ENCODE measurements at regions not wholly inside any gene's neighbourhood (a gene's known extent, or its start where the extent isn't known, plus 50 kb on each side); places are given as distances from the start of the nearest gene placed in this dataset.

DNA sequence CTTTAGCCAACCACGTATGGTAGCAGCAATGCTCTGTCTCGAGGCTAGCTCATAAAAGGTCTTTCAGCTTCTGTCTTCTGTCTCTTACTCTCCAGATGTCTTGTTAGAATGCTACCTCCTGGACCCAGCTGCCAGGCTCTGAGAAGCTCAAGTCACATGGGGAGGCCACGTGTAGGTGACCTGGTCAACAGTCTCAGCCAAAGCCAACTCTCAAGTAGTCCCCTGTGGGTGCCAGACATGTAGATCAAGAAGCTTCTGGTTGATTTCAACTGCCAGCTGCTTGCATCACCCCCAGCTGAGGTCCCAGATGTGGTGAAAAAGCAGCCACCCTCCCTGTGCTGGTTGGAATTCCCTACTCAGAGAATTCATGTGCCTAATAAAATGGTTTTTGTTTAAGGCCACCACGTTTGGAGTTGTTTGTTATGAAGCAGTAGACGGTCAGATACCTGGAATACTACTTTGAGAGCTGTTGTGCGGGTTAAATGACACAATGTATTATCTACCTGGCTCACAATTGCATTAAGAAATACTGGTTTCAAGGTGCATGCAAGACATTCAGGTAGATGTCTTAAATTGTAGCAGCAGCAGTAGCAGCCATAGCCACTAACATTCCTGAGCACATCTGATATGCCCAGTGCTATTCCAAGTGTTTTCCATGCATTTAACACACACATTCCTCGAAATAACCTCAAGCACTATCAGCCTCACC is 131.0 kb upstream of the RFC3 start:
- Histone ChIP-seq H3K27me3 (ENCODE audit: control insufficient read depth, insufficient read depth, low read length) (no peaks in the 10 kb centered on the region), H3K27ac (ENCODE audit: low read depth, low read length) (no peak overlapping the region), H3K36me3 (ENCODE audit: control insufficient read depth, insufficient read depth, low read length) (no peaks in the 10 kb centered on the region), H3K9ac (ENCODE audit: low read depth, low read length) (no peak overlapping the region), H3K4me3 (ENCODE audit: low read depth, low read length) (no peak overlapping the region), H3K9me3 (ENCODE audit: control insufficient read depth, insufficient read depth, low read length) (peaks cover 44% of the 10 kb centered on the region), H3K4me1 (ENCODE audit: control insufficient read depth, insufficient read depth, low read length) (no peaks in the 10 kb centered on the region)

DNA sequence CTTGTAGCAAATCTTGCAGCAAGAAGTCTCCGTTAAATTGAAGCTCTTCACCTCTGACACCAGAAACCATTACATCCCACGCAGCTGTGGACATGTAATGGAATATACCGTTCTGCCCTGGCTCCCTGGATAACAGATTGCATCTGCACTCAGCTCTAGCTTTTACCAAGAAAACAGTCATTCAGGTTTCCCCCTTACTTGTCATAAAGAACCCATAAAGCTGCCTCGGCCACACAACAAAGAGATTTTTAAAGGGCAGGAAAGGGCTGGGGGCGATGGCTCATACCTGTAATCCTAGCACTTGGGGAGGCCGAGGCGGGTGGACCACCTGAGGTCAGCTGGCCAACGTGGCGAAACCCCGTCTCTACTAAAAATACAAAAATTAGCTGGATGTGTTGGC is 127.6 kb upstream of the RFC3 start:
- no peak overlapping the region for H3K4me3 ChIP-seq (ENCODE audit: low read depth, low read length)
- peaks cover 36% of the 10 kb centered on the region for H3K9me3 ChIP-seq (ENCODE audit: control insufficient read depth, insufficient read depth, low read length)
- no peak overlapping the region for H3K9ac ChIP-seq (ENCODE audit: low read depth, low read length)
- no peaks in the 10 kb centered on the region for H3K27me3 ChIP-seq (ENCODE audit: control insufficient read depth, insufficient read depth, low read length)
- H3K36me3 ChIP-seq (ENCODE audit: control insufficient read depth, insufficient read depth, low read length) = no peaks in the 10 kb centered on the region
- no peaks in the 10 kb centered on the region for H3K4me1 ChIP-seq (ENCODE audit: control insufficient read depth, insufficient read depth, low read length)
- H3K27ac ChIP-seq (ENCODE audit: low read depth, low read length) = no peak overlapping the region

DNA sequence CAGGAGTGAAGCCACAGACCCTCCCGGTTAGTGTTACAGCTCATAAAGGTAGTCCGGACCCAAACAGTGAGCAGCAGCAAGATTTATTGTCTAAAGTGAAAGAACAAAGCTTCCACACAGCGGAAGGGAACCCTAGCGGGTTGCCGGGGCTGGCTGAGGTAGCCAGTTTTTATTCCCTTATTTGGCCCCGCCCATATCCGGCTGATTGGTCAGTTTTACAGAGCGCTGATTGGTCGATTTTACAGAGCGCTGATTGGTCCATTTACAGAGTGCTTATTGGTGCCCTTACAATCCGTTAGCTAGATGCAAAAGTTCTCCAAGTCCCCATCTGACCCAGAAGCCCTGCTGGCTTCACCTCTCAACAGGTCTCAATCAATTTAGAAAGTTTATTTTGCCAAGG is 126.0 kb upstream of the RFC3 start:
- Histone ChIP-seq H3K4me1 (ENCODE audit: control insufficient read depth, insufficient read depth, low read length) (no peaks in the 10 kb centered on the region; the same call in 1 of the 2 replicates), H3K27me3 (ENCODE audit: control insufficient read depth, insufficient read depth, low read length) (no peaks in the 10 kb centered on the region), H3K9me3 (ENCODE audit: control insufficient read depth, insufficient read depth, low read length) (peaks cover 30% of the 10 kb centered on the region), H3K27ac (ENCODE audit: low read depth, low read length) (no peak overlapping the region), H3K36me3 (ENCODE audit: control insufficient read depth, insufficient read depth, low read length) (no peaks in the 10 kb centered on the region), H3K4me3 (ENCODE audit: low read depth, low read length) (no peak overlapping the region), H3K9ac (ENCODE audit: low read depth, low read length) (no peak overlapping the region)

DNA sequence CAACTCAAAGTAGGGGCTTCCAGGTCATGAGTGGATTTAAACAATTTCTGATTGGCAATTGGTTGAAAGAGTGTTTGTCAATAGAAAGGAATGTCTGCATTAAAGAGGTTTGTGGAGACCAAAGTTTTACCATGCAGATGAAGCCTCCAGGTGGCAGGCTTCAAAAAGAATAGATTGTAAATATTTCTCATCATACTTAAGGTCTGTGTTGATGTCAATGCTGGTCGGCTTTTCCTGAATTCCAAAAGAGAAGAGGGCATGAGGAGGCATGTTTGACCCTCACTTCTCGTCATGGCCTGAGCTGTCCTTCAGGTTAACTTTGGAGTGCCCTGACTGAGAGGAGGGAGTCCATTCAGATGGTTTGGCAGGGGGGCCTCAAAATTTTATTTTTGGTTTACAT is 125.4 kb upstream of the RFC3 start:
- Histone ChIP-seq H3K9ac (ENCODE audit: low read depth, low read length) (no peak overlapping the region), H3K27me3 (ENCODE audit: control insufficient read depth, insufficient read depth, low read length) (no peaks in the 10 kb centered on the region), H3K9me3 (ENCODE audit: control insufficient read depth, insufficient read depth, low read length) (peaks cover 27% of the 10 kb centered on the region), H3K4me3 (ENCODE audit: low read depth, low read length) (no peak overlapping the region), H3K36me3 (ENCODE audit: control insufficient read depth, insufficient read depth, low read length) (no peaks in the 10 kb centered on the region), H3K27ac (ENCODE audit: low read depth, low read length) (no peak overlapping the region), H3K4me1 (ENCODE audit: control insufficient read depth, insufficient read depth, low read length) (no peaks in the 10 kb centered on the region; the same call in 1 of the 2 replicates)

DNA sequence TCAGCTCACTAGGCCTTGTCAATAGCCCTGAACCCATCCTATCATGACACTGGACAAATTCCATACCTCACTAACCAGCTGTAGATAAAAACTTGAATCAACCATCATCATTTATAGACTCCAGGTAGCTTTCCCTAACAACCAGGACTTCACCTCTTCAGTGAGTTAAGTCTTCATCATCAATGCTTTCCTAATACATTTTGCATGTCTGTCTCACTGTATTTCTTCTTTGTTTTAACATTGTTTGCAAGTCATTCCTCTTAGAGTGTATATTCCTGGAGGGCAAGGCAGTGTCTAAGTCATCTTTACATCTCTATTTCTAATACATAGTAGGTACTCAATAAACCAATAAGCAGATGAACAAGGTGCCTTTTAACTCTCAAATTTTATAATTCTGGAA is 123.4 kb upstream of the RFC3 start:
- Histone ChIP-seq H3K9me3 (ENCODE audit: control insufficient read depth, insufficient read depth, low read length) (peaks cover 7% of the 10 kb centered on the region), H3K36me3 (ENCODE audit: control insufficient read depth, insufficient read depth, low read length) (no peaks in the 10 kb centered on the region), H3K4me3 (ENCODE audit: low read depth, low read length) (no peak overlapping the region), H3K4me1 (ENCODE audit: control insufficient read depth, insufficient read depth, low read length) (no peaks in the 10 kb centered on the region; the same call in 1 of the 2 replicates), H3K27ac (ENCODE audit: low read depth, low read length) (no peak overlapping the region), H3K27me3 (ENCODE audit: control insufficient read depth, insufficient read depth, low read length) (no peaks in the 10 kb centered on the region), H3K9ac (ENCODE audit: low read depth, low read length) (no peak overlapping the region)

DNA sequence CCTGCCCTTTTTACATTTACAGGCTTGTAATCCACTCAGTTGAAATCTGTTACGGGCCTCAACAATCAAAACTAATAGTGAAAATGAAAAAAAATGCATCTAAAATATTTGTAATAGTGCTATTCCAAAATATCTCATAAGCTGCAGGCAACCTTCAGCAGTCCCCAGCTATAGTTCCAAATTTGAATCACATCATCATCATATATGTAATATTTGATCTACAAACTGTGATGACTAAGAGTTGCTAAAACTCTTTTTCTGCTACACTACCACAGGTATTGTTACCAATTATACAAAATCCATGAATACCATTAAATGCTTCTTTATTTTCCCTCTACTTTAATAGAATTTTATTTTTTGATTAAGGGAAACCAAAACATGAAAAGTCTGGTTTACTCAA is 121.4 kb upstream of the RFC3 start:
- no peak overlapping the region for H3K9ac ChIP-seq (ENCODE audit: low read depth, low read length)
- H3K4me3 ChIP-seq (ENCODE audit: low read depth, low read length) = no peak overlapping the region
- H3K36me3 ChIP-seq (ENCODE audit: control insufficient read depth, insufficient read depth, low read length) = no peaks in the 10 kb centered on the region
- H3K4me1 ChIP-seq (ENCODE audit: control insufficient read depth, insufficient read depth, low read length) = no peaks in the 10 kb centered on the region; the same call in 1 of the 2 replicates
- H3K9me3 ChIP-seq (ENCODE audit: control insufficient read depth, insufficient read depth, low read length) = peaks cover 4% of the 10 kb centered on the region
- no peak overlapping the region for H3K27ac ChIP-seq (ENCODE audit: low read depth, low read length)
- no peaks in the 10 kb centered on the region for H3K27me3 ChIP-seq (ENCODE audit: control insufficient read depth, insufficient read depth, low read length)

DNA sequence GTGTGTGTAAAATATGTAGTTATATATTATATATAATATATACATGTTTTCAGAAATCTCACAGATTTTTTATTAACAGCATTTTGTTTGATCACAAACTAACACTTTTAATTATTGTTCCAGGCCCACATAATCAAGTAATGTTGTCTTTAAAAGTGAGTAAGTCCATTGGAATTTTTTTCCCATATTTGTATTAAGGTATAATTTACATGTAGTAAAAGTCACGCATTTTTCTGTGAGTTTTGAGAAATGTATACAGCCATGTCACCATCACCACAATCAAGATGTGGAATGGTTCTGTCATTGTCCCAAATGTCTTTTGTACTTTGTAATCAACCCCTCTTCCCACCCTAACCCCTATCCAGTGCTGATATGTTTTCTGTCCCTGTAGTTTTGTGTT is 120.0 kb upstream of the RFC3 start:
- no peaks in the 10 kb centered on the region; the same call in 1 of the 2 replicates for H3K4me1 ChIP-seq (ENCODE audit: control insufficient read depth, insufficient read depth, low read length)
- H3K36me3 ChIP-seq (ENCODE audit: control insufficient read depth, insufficient read depth, low read length) = no peaks in the 10 kb centered on the region
- H3K27ac ChIP-seq (ENCODE audit: low read depth, low read length) = no peak overlapping the region
- H3K27me3 ChIP-seq (ENCODE audit: control insufficient read depth, insufficient read depth, low read length) = no peaks in the 10 kb centered on the region
- H3K9ac ChIP-seq (ENCODE audit: low read depth, low read length) = no peak overlapping the region
- no peaks in the 10 kb centered on the region for H3K9me3 ChIP-seq (ENCODE audit: control insufficient read depth, insufficient read depth, low read length)
- no peak overlapping the region for H3K4me3 ChIP-seq (ENCODE audit: low read depth, low read length)

DNA sequence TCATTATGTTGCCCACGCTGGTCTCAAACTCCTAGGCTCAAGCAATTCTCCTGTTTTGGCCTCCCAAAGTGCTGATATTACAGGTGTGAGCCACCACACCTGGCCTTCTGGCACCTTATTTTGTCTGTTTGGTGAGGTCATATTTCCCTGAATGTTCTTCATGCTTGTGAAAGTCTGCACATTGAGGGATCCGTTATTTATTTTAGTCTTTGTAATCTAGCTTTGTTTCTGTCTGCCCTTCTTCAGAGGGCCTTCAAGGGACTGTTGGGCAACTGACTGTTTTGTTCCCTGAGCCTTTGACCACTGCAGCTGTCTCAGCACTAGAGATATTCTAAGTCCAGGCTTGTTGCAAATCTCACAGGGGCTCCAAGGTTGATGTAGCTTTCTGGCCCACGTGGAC is 110.5 kb upstream of the RFC3 start:
- Histone ChIP-seq H3K4me3 (ENCODE audit: low read depth, low read length) (no peak overlapping the region), H3K27ac (ENCODE audit: low read depth, low read length) (no peak overlapping the region), H3K36me3 (ENCODE audit: control insufficient read depth, insufficient read depth, low read length) (no peaks in the 10 kb centered on the region), H3K27me3 (ENCODE audit: control insufficient read depth, insufficient read depth, low read length) (no peaks in the 10 kb centered on the region), H3K4me1 (ENCODE audit: control insufficient read depth, insufficient read depth, low read length) (no peaks in the 10 kb centered on the region), H3K9me3 (ENCODE audit: control insufficient read depth, insufficient read depth, low read length) (no peaks in the 10 kb centered on the region), H3K9ac (ENCODE audit: low read depth, low read length) (no peak overlapping the region)

DNA sequence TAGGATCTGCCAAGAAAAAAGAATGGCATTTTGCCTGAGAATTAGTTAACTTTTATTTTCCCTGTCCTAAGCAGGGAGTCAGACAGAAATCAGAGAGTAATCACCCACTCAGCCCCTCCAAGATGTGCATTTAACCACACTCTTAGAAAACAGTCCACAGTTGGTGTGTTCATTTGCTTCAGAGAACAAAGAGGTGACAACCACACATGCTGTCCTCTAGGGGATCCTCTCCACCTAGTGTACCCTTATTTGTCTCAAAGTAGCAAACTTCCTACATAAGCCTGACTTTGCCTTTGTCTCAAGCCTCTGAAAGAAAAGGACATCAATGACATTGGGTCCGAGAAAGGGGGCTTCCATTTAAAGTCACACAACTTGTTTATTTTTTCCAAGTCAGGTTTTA is 107.0 kb upstream of the RFC3 start:
- H3K36me3 ChIP-seq (ENCODE audit: control insufficient read depth, insufficient read depth, low read length) = no peaks in the 10 kb centered on the region
- H3K4me1 ChIP-seq (ENCODE audit: control insufficient read depth, insufficient read depth, low read length) = no peaks in the 10 kb centered on the region
- no peak overlapping the region for H3K27ac ChIP-seq (ENCODE audit: low read depth, low read length)
- no peaks in the 10 kb centered on the region for H3K9me3 ChIP-seq (ENCODE audit: control insufficient read depth, insufficient read depth, low read length)
- no peaks in the 10 kb centered on the region for H3K27me3 ChIP-seq (ENCODE audit: control insufficient read depth, insufficient read depth, low read length)
- H3K9ac ChIP-seq (ENCODE audit: low read depth, low read length) = no peak overlapping the region
- no peak overlapping the region for H3K4me3 ChIP-seq (ENCODE audit: low read depth, low read length)

DNA sequence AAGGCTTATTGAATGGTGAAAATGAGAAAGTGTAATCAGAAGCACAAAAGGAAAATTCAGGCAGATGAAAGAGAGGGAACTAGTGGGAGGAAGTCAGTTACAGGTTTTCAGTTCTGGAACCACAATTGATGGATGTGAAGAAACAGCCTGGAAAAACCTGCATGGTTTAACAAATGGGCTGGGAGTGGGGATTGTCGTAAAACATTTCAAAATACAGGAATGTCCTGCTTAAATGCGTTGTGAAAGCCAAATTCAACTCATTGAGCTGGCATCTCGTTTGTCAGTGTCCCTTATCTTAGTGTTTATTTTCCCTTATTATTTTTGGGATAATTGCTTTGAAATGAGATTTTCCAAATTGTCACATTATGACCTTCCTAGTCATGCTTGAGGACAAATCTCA is 106.5 kb upstream of the RFC3 start:
- Histone ChIP-seq H3K4me1 (ENCODE audit: control insufficient read depth, insufficient read depth, low read length) (no peaks in the 10 kb centered on the region), H3K27me3 (ENCODE audit: control insufficient read depth, insufficient read depth, low read length) (no peaks in the 10 kb centered on the region), H3K36me3 (ENCODE audit: control insufficient read depth, insufficient read depth, low read length) (no peaks in the 10 kb centered on the region), H3K4me3 (ENCODE audit: low read depth, low read length) (no peak overlapping the region), H3K9ac (ENCODE audit: low read depth, low read length) (no peak overlapping the region), H3K27ac (ENCODE audit: low read depth, low read length) (no peak overlapping the region), H3K9me3 (ENCODE audit: control insufficient read depth, insufficient read depth, low read length) (no peaks in the 10 kb centered on the region)

DNA sequence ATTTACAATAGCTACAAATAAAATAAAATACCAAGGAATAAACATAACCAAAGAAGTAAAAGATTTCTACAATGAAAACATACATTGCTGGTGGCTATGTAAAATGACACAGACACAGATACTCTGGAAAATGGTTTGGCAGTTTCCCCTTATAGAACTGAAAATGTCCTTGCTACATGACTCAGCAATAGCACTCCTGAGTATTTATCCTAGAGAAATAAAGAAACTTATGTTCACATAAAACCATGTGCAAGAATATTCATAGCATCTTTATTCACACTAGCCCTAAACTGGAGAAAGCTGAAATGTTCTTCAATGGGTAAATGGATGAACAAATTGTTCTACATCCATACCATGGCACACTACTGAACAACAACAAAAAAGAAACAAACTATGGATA is 100.2 kb upstream of the RFC3 start:
- Histone ChIP-seq H3K4me1 (ENCODE audit: control insufficient read depth, insufficient read depth, low read length) (no peaks in the 10 kb centered on the region), H3K4me3 (ENCODE audit: low read depth, low read length) (no peak overlapping the region), H3K36me3 (ENCODE audit: control insufficient read depth, insufficient read depth, low read length) (no peaks in the 10 kb centered on the region), H3K27me3 (ENCODE audit: control insufficient read depth, insufficient read depth, low read length) (no peaks in the 10 kb centered on the region), H3K27ac (ENCODE audit: low read depth, low read length) (no peak overlapping the region), H3K9me3 (ENCODE audit: control insufficient read depth, insufficient read depth, low read length) (no peaks in the 10 kb centered on the region), H3K9ac (ENCODE audit: low read depth, low read length) (no peak overlapping the region)

Data from HUES48 (cell line).